GM06990 (cell line): ENCODE measurements at regions not wholly inside any gene's neighbourhood (a gene's known extent, or its start where the extent isn't known, plus 50 kb on each side); places are given as distances from the start of the nearest gene placed in this dataset.

Source experiments
- DNase-seq: peaks from one replicate; pipeline ENCODE4 v3.0.0-alpha.2; 2011; ENCODE audit not compliant: insufficient read length; ENCODE audit errors: extremely low read depth
- H3K27me3 ChIP-seq: replicated peaks from 2 replicates; pipeline ENCODE4 v1.6.0; 2011; ENCODE audit warnings: low read length; ENCODE audit not compliant: control insufficient read depth, insufficient read depth
- H3K36me3 ChIP-seq: 2 replicates; pipeline ENCODE4 v1.5.1; 2011; ENCODE audit warnings: low read length; ENCODE audit not compliant: control insufficient read depth, insufficient read depth
- H3K4me3 ChIP-seq: replicated peaks from 2 replicates; pipeline ENCODE4 v1.5.1; 2011; ENCODE audit warnings: low read depth, mild to moderate bottlenecking, control low read depth, low read length
- CTCF ChIP-seq: IDR thresholded peaks from 2 replicates; pipeline ENCODE4 v1.5.1; 2011; ENCODE audit warnings: low read length, control low read depth, mild to moderate bottlenecking, inconsistent platforms; ENCODE audit not compliant: insufficient read depth, poor library complexity, severe bottlenecking

- Histone ChIP-seq H3K27me3 (no peaks in the 10 kb centered on the region), H3K4me3 (no peak overlapping the region), H3K36me3 (no peaks in the 10 kb centered on the region)
- TF ChIP-seq CTCF = no peak
- no peak for DNase-seq
These were observed 337.7 kb downstream of the CDK5RAP2 start for GRCh38 chr9:120242116-120242811.

GRCh38 chr9:120236596-120236995 is 343.4 kb downstream of the CDK5RAP2 start:
- Histone ChIP-seq H3K27me3 (no peaks in the 10 kb centered on the region; the same call in 1 of the 2 replicates), H3K36me3 (no peaks in the 10 kb centered on the region), H3K4me3 (no peak overlapping the region)
- TF ChIP-seq CTCF = no peak
- no peak for DNase-seq

GRCh38 chr9:120235081-120235480 is 344.9 kb downstream of the CDK5RAP2 start:
- Histone ChIP-seq H3K36me3 (no peaks in the 10 kb centered on the region), H3K4me3 (no peak overlapping the region), H3K27me3 (no peaks in the 10 kb centered on the region; the same call in 1 of the 2 replicates)
- no peak for DNase-seq
- no peak for TF ChIP-seq CTCF

DNA sequence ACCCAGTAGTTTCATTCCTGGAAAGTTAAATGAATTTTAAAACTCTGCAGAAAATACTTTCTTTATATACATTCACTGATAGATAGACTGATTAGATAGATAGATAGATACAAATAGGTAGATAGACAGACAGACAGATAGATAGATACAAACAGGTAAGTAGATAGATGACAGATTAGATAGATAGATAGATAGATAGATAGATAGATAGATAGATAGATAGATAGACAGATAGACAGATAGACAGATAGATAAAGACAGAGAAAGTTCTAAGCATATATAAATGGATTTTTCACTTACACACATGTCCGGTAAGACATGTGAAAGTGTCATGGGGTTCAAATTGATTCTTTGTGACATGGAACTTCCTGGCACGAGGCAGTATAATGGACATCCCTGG is 349.7 kb downstream of the CDK5RAP2 start:
- no peak for TF ChIP-seq CTCF
- Histone ChIP-seq H3K4me3 (no peak overlapping the region), H3K36me3 (no peaks in the 10 kb centered on the region), H3K27me3 (no peaks in the 10 kb centered on the region; the same call in 1 of the 2 replicates)
- DNase-seq = no peak

DNA sequence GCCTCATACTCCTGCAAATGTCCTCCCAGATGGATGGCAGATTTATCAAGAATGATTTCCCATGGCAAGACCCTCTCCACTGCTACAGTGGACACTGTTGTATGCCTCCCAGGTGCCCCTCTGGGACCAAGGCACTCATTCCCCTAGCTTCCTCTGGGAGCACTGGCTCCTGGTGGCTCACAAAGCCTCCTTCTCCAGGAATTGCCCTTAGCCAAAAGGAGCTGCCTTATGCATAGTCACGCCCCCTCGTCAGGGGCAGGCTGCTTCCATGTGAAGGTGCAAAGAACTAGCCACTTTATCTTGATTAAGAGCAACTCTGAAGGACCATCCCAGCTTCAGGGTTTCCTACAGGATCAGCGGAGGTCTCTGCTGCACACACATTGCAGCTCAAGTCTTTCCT is 358.1 kb downstream of the CDK5RAP2 start:
- TF ChIP-seq CTCF = no peak
- Histone ChIP-seq H3K36me3 (no peaks in the 10 kb centered on the region), H3K4me3 (no peak overlapping the region), H3K27me3 (no peaks in the 10 kb centered on the region)
- no peak for DNase-seq

DNA sequence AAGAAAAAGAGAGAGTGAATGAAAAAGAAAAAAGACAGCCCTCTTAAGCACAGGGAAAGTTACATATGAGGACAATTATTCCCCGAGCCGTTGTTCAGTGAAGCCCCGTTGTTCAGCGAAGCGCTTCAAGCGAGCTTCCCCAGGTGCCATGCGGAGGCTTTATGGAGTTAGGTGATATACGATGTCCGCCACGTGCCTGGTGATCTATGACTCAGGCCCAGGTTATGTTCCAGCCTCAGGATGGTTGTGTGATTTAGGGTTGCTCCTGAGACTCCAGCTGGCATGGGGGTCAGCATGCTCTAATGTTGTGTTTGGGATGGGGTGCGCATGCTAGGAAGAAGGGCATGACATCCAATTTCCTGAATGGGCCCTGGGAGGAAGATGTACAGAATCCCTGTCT is 365.6 kb downstream of the CDK5RAP2 start:
- no peaks in the 10 kb centered on the region for H3K36me3 ChIP-seq
- DNase-seq = no peak
- no peak overlapping the region for H3K4me3 ChIP-seq
- H3K27me3 ChIP-seq = no peaks in the 10 kb centered on the region
- no peak for TF ChIP-seq CTCF
